ENCODE measurements at regions not wholly inside any gene's neighbourhood (a gene's known extent, or its start where the extent isn't known, plus 50 kb on each side); places are given as distances from the start of the nearest gene placed in this dataset.
A peak's percentile ranks its signal among the peaks of the same experiment; 100 is the strongest.

DNA sequence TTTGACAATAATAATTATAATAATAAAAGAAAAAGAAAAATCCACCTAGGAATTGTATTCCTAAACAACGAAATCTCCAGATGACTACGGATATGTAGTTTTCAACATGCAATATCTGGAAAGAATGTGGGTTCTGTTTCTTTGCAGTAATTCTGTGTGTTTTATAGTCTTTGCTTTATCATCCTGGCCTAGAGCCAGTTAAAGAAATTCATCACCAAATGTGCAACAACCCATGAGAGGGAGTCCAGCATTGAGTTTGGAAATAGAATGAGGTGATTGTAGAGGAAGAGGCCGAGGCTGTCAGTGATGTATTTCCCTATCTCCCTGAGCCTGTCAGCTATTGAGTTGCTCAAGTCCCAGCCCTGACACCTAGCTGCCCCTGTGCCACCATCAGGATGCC, 200.5 kb upstream of the DCN start:
- Mint-ChIP-seq H3K4me3 (no peak overlapping the region), H3K27ac (no peak overlapping the region), H3K27me3 (no peaks in the 10 kb centered on the region), H3K36me3 (ENCODE audit: low read depth) (no peaks in the 10 kb centered on the region), H3K4me1 (ENCODE audit: low read depth) (peaks cover 3% of the 10 kb centered on the region), H3K9me3 (no peaks in the 10 kb centered on the region)
- ATAC-seq (no peak), DNase-seq (no peak)
- TF ChIP-seq, protein P1, sequence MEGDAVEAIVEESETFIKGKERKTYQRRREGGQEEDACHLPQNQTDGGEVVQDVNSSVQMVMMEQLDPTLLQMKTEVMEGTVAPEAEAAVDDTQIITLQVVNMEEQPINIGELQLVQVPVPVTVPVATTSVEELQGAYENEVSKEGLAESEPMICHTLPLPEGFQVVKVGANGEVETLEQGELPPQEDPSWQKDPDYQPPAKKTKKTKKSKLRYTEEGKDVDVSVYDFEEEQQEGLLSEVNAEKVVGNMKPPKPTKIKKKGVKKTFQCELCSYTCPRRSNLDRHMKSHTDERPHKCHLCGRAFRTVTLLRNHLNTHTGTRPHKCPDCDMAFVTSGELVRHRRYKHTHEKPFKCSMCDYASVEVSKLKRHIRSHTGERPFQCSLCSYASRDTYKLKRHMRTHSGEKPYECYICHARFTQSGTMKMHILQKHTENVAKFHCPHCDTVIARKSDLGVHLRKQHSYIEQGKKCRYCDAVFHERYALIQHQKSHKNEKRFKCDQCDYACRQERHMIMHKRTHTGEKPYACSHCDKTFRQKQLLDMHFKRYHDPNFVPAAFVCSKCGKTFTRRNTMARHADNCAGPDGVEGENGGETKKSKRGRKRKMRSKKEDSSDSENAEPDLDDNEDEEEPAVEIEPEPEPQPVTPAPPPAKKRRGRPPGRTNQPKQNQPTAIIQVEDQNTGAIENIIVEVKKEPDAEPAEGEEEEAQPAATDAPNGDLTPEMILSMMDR (IDR thresholded peaks at IDR 0.05): no peak
- intact Hi-C loops (cut with micrococcal nuclease): loop anchor here (5.0 to 10.0 kb wide), 4 partner anchors 432 to 1262 kb away; no protein-coding TSS in a partner anchor
- ChIA-PET POLR2A (no interaction called here), CTCF (interaction anchor here (0.9 to 2.7 kb wide), 24 partner anchors 10 to 1272 kb away, joined by 3 to 27 read pairs (median 6); no protein-coding TSS in a partner anchor)

DNA sequence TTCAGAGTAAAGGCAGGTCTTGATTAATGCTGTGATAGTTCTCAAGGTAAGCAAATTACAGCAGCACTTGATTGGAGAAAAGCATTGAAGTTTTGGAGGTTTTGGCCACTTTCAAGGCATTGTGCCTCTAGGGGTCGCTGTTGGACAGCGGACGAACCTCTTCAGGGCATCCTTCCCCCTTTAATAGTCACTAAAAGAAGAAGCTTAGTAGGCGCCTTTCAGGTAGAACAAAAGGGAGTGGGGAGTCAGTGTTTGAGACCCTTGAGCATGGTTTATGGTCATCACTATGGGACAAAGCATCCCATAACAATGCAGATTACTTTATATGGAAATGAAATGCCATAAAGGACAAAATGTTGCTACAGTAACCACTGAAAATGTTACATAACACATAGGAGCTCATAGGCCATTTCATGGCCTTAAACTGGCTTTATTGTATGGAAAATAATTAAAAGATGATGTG, 199.5 kb upstream of the DCN start:
- POLR2A ChIA-PET: interaction anchor here (0.7 to 1.6 kb wide), 3 partner anchors 395 to 1268 kb away, joined by 3 to 4 read pairs (median 3); partner anchors contain the start of gene BTG1
- intact Hi-C loops (cut with micrococcal nuclease): loop anchor here (1.0 to 10.0 kb wide), 5 partner anchors 433 to 1263 kb away; no protein-coding TSS in a partner anchor
- Mint-ChIP-seq H3K9me3 (no peaks in the 10 kb centered on the region), H3K27ac (no peak overlapping the region), H3K4me1 (ENCODE audit: low read depth) (peaks cover 3% of the 10 kb centered on the region), H3K27me3 (no peaks in the 10 kb centered on the region), H3K36me3 (ENCODE audit: low read depth) (no peaks in the 10 kb centered on the region), H3K4me3 (peak overlapping the region; percentile 77)
- DNase-seq (peak; percentile 92), ATAC-seq (peak; percentile 79)
- TF ChIP-seq, protein P1 (IDR thresholded peaks at IDR 0.05): peak; percentile 83
- CTCF ChIA-PET: interaction anchor here (0.5 to 3.3 kb wide), 90 partner anchors 9 to 1404 kb away, joined by 3 to 27 read pairs (median 4); partner anchors contain the start of gene BTG1

DNA sequence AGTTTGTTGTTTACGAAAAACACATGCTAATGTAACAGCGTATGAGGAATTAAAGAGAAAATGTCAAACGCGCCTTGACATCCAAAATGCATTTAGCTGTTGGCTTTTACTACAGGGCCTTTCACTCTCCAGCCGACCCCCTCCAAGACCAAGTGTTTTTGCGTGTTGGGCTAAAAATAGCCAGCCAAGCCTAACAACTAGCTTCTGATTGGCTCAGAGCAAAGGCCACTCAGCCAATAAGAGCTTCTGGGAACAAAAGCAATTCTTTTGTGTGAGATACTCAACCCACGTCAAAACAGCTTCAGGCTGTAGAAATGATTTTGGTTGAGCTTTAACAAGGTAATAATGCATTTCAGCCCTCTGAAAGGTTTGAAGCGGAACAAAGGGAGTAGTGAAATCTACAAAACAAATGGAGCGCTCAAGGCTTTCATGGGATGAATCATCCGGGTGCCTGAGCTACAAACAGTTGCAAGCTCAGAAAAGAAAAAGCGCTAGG, 198.7 kb upstream of the DCN start:
- no peaks in the 10 kb centered on the region for H3K36me3 Mint-ChIP-seq (ENCODE audit: low read depth)

DNA sequence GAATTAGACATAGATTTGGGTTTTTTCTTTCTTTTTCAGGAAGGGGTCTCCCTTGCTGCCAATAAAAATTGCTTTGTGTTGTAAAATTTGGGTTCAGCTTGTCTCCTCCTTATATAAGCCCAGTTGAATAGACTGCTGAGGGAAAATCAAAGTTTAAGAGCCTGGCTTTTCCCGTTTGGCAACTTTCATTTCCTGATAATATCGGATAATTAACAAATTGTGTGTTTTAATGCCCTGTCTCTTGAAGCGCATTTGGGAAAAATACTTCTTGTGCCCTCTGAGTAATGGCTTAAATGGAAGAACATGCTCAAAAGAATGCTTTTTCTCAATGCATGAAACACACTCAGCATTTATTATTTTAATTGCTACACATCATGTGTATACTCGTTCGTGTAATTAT, 198.0 kb upstream of the DCN start:
- intact Hi-C loops (cut with micrococcal nuclease): loop anchor here (5.0 to 10.0 kb wide), 4 partner anchors 434 to 1264 kb away; no protein-coding TSS in a partner anchor
- DNase-seq (no peak), ATAC-seq (no peak)
- CTCF ChIA-PET: interaction anchor here (0.9 to 3.3 kb wide), 10 partner anchors 11 to 1195 kb away, joined by 3 to 24 read pairs (median 11); no protein-coding TSS in a partner anchor
- H3K9me3 Mint-ChIP-seq: no peaks in the 10 kb centered on the region
- H3K27me3 Mint-ChIP-seq: no peaks in the 10 kb centered on the region
- peaks cover 3% of the 10 kb centered on the region for H3K4me1 Mint-ChIP-seq (ENCODE audit: low read depth)
- TF ChIP-seq, protein P1 (IDR thresholded peaks at IDR 0.05): no peak
- H3K36me3 Mint-ChIP-seq (ENCODE audit: low read depth): no peaks in the 10 kb centered on the region
- no peak overlapping the region for H3K4me3 Mint-ChIP-seq
- POLR2A ChIA-PET: interaction anchor here (1.6 kb wide), 1 partner anchor 1269 kb away, joined by 4 read pairs; no protein-coding TSS in a partner anchor
- no peak overlapping the region for H3K27ac Mint-ChIP-seq

More for the DNA sequence above, 198.7 kb upstream of the DCN start:
- no peak overlapping the region for H3K27ac Mint-ChIP-seq
- peak overlapping the region; percentile 77 for H3K4me3 Mint-ChIP-seq
- TF ChIP-seq, protein P1 (IDR thresholded peaks at IDR 0.05): no peak
- DNase-seq (peak; percentile 20), ATAC-seq (peak; percentile 53)
- CTCF ChIA-PET: interaction anchor here (0.7 to 3.3 kb wide), 63 partner anchors 9 to 1292 kb away, joined by 3 to 27 read pairs (median 5); partner anchors contain the start of gene BTG1
- intact Hi-C loops (cut with micrococcal nuclease): loop anchor here (5.0 to 10.0 kb wide), 4 partner anchors 433 to 1263 kb away; no protein-coding TSS in a partner anchor
- POLR2A ChIA-PET: interaction anchor here (0.8 to 1.6 kb wide), 2 partner anchors 396 to 1268 kb away, joined by 3 to 4 read pairs; no protein-coding TSS in a partner anchor
- H3K4me1 Mint-ChIP-seq (ENCODE audit: low read depth): peaks cover 3% of the 10 kb centered on the region
- H3K9me3 Mint-ChIP-seq: no peaks in the 10 kb centered on the region
- no peaks in the 10 kb centered on the region for H3K27me3 Mint-ChIP-seq

Data from activated CD8-positive, alpha-beta T cell treated with anti-CD3 and anti-CD28 coated beads for 36 hours (primary cell).